ENCODE measurements at regions not wholly inside any gene's neighbourhood (a gene's known extent, or its start where the extent isn't known, plus 50 kb on each side); places are given as distances from the start of the nearest gene placed in this dataset.

DNA sequence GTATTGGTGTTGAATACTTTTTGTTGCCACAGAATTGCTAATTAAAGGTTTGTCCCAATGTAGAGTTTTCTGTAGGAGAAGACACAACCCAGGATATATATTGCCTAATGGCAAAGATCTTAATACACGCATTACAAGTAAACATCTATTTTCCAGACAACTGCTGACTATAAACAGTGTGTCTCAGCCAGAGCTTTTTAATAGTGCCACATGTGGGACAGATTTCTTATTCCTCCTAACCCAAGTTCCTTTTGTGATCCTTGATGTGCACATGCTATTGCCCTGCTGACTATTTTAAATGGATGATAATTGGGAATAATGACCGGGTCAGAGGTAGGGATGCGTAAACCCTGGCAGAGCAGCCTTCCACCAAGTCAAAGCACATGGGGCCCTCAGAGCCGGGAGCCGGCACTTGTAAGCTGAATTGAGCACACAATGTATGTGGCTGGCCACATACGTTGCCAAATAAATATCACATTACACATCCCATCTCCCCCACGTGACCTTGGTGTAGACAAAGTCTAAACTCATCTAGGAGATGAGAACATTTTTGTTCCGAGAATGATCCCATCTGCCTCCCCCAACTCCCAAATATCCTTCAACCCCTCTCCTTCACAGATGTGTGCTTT, 209.8 kb upstream of the NFIA start (continued):
- TF ChIP-seq ZNF565 (CRISPR knock-in tag; conservative IDR thresholded peaks at IDR 0.05; ENCODE audit: low read depth) = no peak

DNA sequence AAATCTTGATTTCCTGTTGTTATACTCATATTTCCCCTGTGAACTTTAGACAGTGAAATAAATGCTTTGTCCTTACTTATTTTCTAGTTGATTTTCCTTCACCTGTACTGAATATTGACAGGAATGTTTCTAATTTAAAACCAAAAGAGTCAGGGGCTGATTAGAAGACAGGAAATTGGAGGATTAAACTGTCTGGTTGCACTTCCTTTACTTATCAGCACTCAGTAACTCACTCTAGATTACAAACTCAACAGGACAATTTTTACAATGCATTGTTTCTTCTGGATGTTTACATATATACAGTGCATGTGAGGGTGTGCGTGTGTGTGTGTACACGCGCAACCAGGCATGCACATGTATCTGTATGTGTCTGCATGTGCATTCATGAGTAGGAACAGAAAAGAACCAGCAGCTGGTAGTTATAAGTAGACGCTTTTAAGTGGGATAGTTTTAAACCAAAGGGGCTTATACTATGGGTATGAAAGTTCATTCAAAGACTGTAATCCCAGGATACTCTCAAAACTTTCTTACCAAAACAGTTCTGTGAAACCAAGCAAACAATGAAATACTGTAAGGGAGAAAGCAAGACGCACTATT, 212.0 kb upstream of the NFIA start:
- ATAC-seq = no peak
- TF ChIP-seq CREB5 (CRISPR knock-in tag; IDR thresholded peaks at IDR 0.05; ENCODE audit: low read depth) (no peak), TCF4 (CRISPR knock-in tag; IDR thresholded peaks at IDR 0.05; ENCODE audit: borderline replicate concordance) (0 out of 2 replicates have a peak, but pooled peaks have one; percentile 29), ISL1 (CRISPR knock-in tag; IDR thresholded peaks at IDR 0.05) (no peak)

- no peak for ATAC-seq
- no peak for TF ChIP-seq BACH2 (CRISPR knock-in tag; IDR thresholded peaks at IDR 0.05; ENCODE audit: borderline replicate concordance)
- TF ChIP-seq CSRNP3 (CRISPR knock-in tag; IDR thresholded peaks at IDR 0.05) = no peak
- no peak for TF ChIP-seq POU6F1 (CRISPR knock-in tag; IDR thresholded peaks at IDR 0.05; ENCODE audit: borderline replicate concordance, low read depth)
- no peak for TF ChIP-seq TOX (CRISPR knock-in tag; IDR thresholded peaks at IDR 0.05; ENCODE audit: borderline replicate concordance)
- TF ChIP-seq ISL1 (CRISPR knock-in tag; IDR thresholded peaks at IDR 0.05) = no peak
- TF ChIP-seq ARNTL (CRISPR knock-in tag; IDR thresholded peaks at IDR 0.05; ENCODE audit: borderline replicate concordance, low read depth) = no peak
- TF ChIP-seq OSR1 (CRISPR knock-in tag; IDR thresholded peaks at IDR 0.05) = no peak
- no peak for TF ChIP-seq ZFP30 (CRISPR knock-in tag; IDR thresholded peaks at IDR 0.05)
- no peak for TF ChIP-seq ZFP3 (CRISPR knock-in tag; IDR thresholded peaks at IDR 0.05)
- TF ChIP-seq ZC3H10 (CRISPR knock-in tag; IDR thresholded peaks at IDR 0.05) = no peak
- no peak for TF ChIP-seq ZNF70 (CRISPR knock-in tag; IDR thresholded peaks at IDR 0.05)
- TF ChIP-seq RARB (CRISPR knock-in tag; IDR thresholded peaks at IDR 0.05) = no peak
- no peak for TF ChIP-seq PPARA (CRISPR knock-in tag; IDR thresholded peaks at IDR 0.05; ENCODE audit: borderline replicate concordance)
- no peak for TF ChIP-seq SNAI2 (CRISPR knock-in tag; IDR thresholded peaks at IDR 0.05)
- no peak for TF ChIP-seq GLIS3 (CRISPR knock-in tag; IDR thresholded peaks at IDR 0.05)
- TF ChIP-seq, protein P1, sequence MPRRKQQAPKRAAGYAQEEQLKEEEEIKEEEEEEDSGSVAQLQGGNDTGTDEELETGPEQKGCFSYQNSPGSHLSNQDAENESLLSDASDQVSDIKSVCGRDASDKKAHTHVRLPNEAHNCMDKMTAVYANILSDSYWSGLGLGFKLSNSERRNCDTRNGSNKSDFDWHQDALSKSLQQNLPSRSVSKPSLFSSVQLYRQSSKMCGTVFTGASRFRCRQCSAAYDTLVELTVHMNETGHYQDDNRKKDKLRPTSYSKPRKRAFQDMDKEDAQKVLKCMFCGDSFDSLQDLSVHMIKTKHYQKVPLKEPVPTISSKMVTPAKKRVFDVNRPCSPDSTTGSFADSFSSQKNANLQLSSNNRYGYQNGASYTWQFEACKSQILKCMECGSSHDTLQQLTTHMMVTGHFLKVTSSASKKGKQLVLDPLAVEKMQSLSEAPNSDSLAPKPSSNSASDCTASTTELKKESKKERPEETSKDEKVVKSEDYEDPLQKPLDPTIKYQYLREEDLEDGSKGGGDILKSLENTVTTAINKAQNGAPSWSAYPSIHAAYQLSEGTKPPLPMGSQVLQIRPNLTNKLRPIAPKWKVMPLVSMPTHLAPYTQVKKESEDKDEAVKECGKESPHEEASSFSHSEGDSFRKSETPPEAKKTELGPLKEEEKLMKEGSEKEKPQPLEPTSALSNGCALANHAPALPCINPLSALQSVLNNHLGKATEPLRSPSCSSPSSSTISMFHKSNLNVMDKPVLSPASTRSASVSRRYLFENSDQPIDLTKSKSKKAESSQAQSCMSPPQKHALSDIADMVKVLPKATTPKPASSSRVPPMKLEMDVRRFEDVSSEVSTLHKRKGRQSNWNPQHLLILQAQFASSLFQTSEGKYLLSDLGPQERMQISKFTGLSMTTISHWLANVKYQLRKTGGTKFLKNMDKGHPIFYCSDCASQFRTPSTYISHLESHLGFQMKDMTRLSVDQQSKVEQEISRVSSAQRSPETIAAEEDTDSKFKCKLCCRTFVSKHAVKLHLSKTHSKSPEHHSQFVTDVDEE (CRISPR knock-in tag; IDR thresholded peaks at IDR 0.05) = no peak
Observed at GRCh38 chr1:60868901-60869663, 213.3 kb upstream of the NFIA start.

DNA sequence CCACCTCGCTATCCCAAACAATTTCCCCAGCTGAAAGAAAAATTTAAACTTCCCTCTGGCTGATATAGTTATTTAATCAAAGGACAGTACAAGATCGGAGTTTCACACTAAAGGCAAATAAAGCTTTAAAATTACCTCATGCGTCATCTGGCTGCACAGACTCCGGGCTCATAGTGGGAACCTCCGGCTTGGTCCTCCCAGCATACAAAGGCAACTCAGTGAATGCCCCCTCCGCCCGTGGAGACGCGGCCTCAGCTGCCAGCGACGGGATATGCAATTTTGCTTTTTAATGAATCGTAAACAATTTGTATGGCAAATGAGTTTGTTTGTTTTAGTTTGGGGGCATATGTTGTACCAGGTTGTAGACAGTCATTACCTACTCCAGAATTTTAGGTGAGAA, 214.6 kb upstream of the NFIA start:
- ATAC-seq = peak; percentile 21; the same call in 1 of the 3 replicates
- no peak for TF ChIP-seq ZFP30 (CRISPR knock-in tag; IDR thresholded peaks at IDR 0.05)
- TF ChIP-seq PPARA (CRISPR knock-in tag; IDR thresholded peaks at IDR 0.05; ENCODE audit: borderline replicate concordance) = no peak
- TF ChIP-seq ARNTL (CRISPR knock-in tag; IDR thresholded peaks at IDR 0.05; ENCODE audit: borderline replicate concordance, low read depth) = no peak
- TF ChIP-seq ISL1 (CRISPR knock-in tag; IDR thresholded peaks at IDR 0.05) = no peak
- TF ChIP-seq TOX (CRISPR knock-in tag; IDR thresholded peaks at IDR 0.05; ENCODE audit: borderline replicate concordance) = no peak
- no peak for TF ChIP-seq ZC3H10 (CRISPR knock-in tag; IDR thresholded peaks at IDR 0.05)
- no peak for TF ChIP-seq ZNF8 (CRISPR knock-in tag; IDR thresholded peaks at IDR 0.05)
- no peak for TF ChIP-seq POU6F1 (CRISPR knock-in tag; IDR thresholded peaks at IDR 0.05; ENCODE audit: borderline replicate concordance, low read depth)
- TF ChIP-seq TCF4 (CRISPR knock-in tag; IDR thresholded peaks at IDR 0.05; ENCODE audit: borderline replicate concordance) = no peak; the same call in 1 of the 2 replicates
